HepG2 (cell line): ENCODE measurements at regions not wholly inside any gene's neighbourhood (a gene's known extent, or its start where the extent isn't known, plus 50 kb on each side); places are given as distances from the start of the nearest gene placed in this dataset.

Experiments used
- ATAC-seq: fragments of 200-7000 bp; cut with Tn5 transposase; 3 replicates; pipeline ENCODE4 v1.9.1; 2020; ENCODE audit warnings: mild to moderate bottlenecking, moderate library complexity
- BruUV-seq: library from RNA; stranded (reverse); fragments of 400-500 nt; replicated peaks from 2 replicates; lab custom pipeline; 2021; lab: Mats Ljungman, UMichigan
- CTCF ChIA-PET: fragments of 300-600 bp; formaldehyde crosslinking; extraction: SDS; loops from one replicate; lab custom pipeline; 2021; ENCODE audit warnings: low total read pairs, inconsistent platforms, low intra/inter-chr PET ratio; lab: Yijun Ruan, JAX
- POLR2A ChIA-PET: fragments of 350-600 bp; sonication (Branson Sonifier 250); formaldehyde crosslinking; loops from one replicate; lab custom pipeline; 2020; ENCODE audit warnings: antibody characterized with exemption, inconsistent platforms; lab: Yijun Ruan, JAX
- DNase-seq: peaks from one replicate; pipeline ENCODE4 v3.0.0-alpha.2; 2015; ENCODE audit warnings: low spot score
- FAIRE-seq: peaks from 3 replicates; lab custom pipeline; 2011; peaks lifted over from hg19 to GRCh38; lab: Jason Lieb, UNC
- H2AFZ ChIP-seq: one replicate; pipeline ENCODE4 v1.6.1; 2011; ENCODE audit warnings: low read length, inconsistent platforms
- H3K27ac ChIP-seq: fragments of 300-600 bp; 3 replicates; pipeline ENCODE4 v1.8.0; 2011; ENCODE audit warnings: mixed run types, mild to moderate bottlenecking, mixed read lengths, low read length, inconsistent platforms; ENCODE audit not compliant: insufficient read depth; ENCODE audit errors: extremely low read length
- H3K27me3 ChIP-seq, 2 experiments: fragments of 200-600 bp in 1 of 2; 2 replicates in 1 of 2; 3 replicates in 1 of 2; pipeline versions ENCODE4 v1.6.0 to v1.8.0; 2011; ENCODE audit warnings: low read length in 2 of 2, mild to moderate bottlenecking in 2 of 2, moderate library complexity in 2 of 2, inconsistent platforms in 1 of 2; ENCODE audit not compliant: insufficient read depth in 2 of 2, control insufficient read depth in 1 of 2
- H3K36me3 ChIP-seq, 2 experiments: fragments of 200-600 bp in 1 of 2; replicated peaks in 1 of 2; 2 replicates in 1 of 2; 3 replicates in 1 of 2; pipeline versions ENCODE4 v1.5.1 to v1.8.0; 2011; ENCODE audit warnings: low read length in 2 of 2, inconsistent platforms in 1 of 2; ENCODE audit not compliant: insufficient read depth in 2 of 2, control insufficient read depth in 1 of 2
- H3K4me1 ChIP-seq: 2 replicates; pipeline ENCODE4 v1.5.1; 2012; ENCODE audit warnings: low read length, inconsistent platforms; ENCODE audit not compliant: insufficient read depth
- H3K4me2 ChIP-seq: 2 replicates; pipeline ENCODE4 v1.6.0; 2011; ENCODE audit warnings: low read depth, low read length, inconsistent platforms
- H3K4me3 ChIP-seq, 3 experiments: fragments of 200-600 bp in 1 of 3; sonication (generic), shearing (Covaris generic) in 1 of 3; replicated peaks in 1 of 3; 2 replicates each; pipeline ENCODE4 v1.5.1; 2011 to 2016; ENCODE audit warnings: low read length in 3 of 3, inconsistent platforms in 2 of 3, low read depth in 2 of 3, mild to moderate bottlenecking in 2 of 3, control low read depth in 1 of 3, mixed read lengths in 1 of 3; ENCODE audit not compliant: insufficient read depth in 1 of 3
- H3K79me2 ChIP-seq: one replicate; pipeline ENCODE4 v1.6.1; 2011; ENCODE audit warnings: low read length, inconsistent platforms; ENCODE audit not compliant: insufficient read depth
- H3K9ac ChIP-seq: 2 replicates; pipeline ENCODE4 v1.6.0; 2011; ENCODE audit warnings: mild to moderate bottlenecking, low read depth, low read length, inconsistent platforms; ENCODE audit not compliant: insufficient read depth
- H3K9me3 ChIP-seq: 2 replicates; pipeline ENCODE4 v1.5.1; 2012; ENCODE audit warnings: mild to moderate bottlenecking, low read length
- H4K20me1 ChIP-seq: 2 replicates; pipeline ENCODE4 v1.6.0; 2011; ENCODE audit warnings: inconsistent platforms, mild to moderate bottlenecking, low read length, moderate library complexity; ENCODE audit not compliant: insufficient read depth
- ATF7-NPFF ChIP-seq: sonication (generic); formaldehyde crosslinking; IDR thresholded peaks from 2 replicates; pipeline ENCODE4 v1.8.1; 2023; ENCODE audit warnings: mild to moderate bottlenecking, low read depth, missing genetic modification reagents, moderate library complexity
- ATRX ChIP-seq: sonication (generic); formaldehyde crosslinking; IDR thresholded peaks from 2 replicates; pipeline ENCODE4 v1.4.0; 2020; ENCODE audit warnings: missing genetic modification reagents, borderline replicate concordance
- EHMT2 ChIP-seq: fragments of 200-600 bp; sonication (generic); IDR thresholded peaks from 2 replicates; pipeline ENCODE4 v1.7.0; 2017; ENCODE audit warnings: antibody characterized with exemption, low read depth, low read length, borderline replicate concordance
- FOSL1 ChIP-seq: sonication (generic); formaldehyde crosslinking; IDR thresholded peaks from 2 replicates; pipeline ENCODE4 v1.9.0; 2021; ENCODE audit warnings: missing genetic modification reagents, borderline replicate concordance
- FOXK1 ChIP-seq: sonication (generic); formaldehyde crosslinking; IDR thresholded peaks from 2 replicates; pipeline ENCODE4 v1.4.0; 2020; ENCODE audit warnings: low read depth, missing genetic modification reagents, borderline replicate concordance
- HOXD1 ChIP-seq: sonication (generic); formaldehyde crosslinking; IDR thresholded peaks from 2 replicates; pipeline ENCODE4 v1.5.0; 2020; ENCODE audit warnings: missing genetic modification reagents
- MAFG ChIP-seq: sonication (generic); formaldehyde crosslinking; IDR thresholded peaks from 2 replicates; pipeline ENCODE4 v1.5.1; 2020; ENCODE audit warnings: mild to moderate bottlenecking, missing genetic modification reagents
- ZNF12 ChIP-seq: sonication (generic); formaldehyde crosslinking; IDR thresholded peaks from 2 replicates; pipeline ENCODE4 v1.5.0; 2020; ENCODE audit warnings: missing genetic modification reagents
- ZNF260 ChIP-seq: sonication (generic); formaldehyde crosslinking; IDR thresholded peaks from 2 replicates; pipeline ENCODE4 v1.4.0; 2020; ENCODE audit warnings: missing genetic modification reagents, low read depth, mild to moderate bottlenecking, borderline replicate concordance
- ZNF841 ChIP-seq: sonication (generic); formaldehyde crosslinking; IDR thresholded peaks from 2 replicates; pipeline ENCODE4 v1.8.1; 2023; ENCODE audit warnings: missing genetic modification reagents, borderline replicate concordance
- ZZZ3 ChIP-seq: sonication (generic); formaldehyde crosslinking; IDR thresholded peaks from 2 replicates; pipeline ENCODE4 v1.4.0; 2020; ENCODE audit warnings: missing genetic modification reagents, mild to moderate bottlenecking, borderline replicate concordance
- WGBS: methylation state at CpG from one replicate; pipeline ENCODE4 v1.1.6; 2017; ENCODE audit warnings: low lambda C conversion rate; 5-methylcytosine and 5-hydroxymethylcytosine counted together
- in situ Hi-C: cut with HindIII; loops from 2 replicates; pipeline ENCODE4 v1.10.0; 2017; ENCODE audit warnings: low pct_unique_long_range_greater_than_20kb; ENCODE audit not compliant: extremely low pct_ligation_motif_present
- intact Hi-C: fragments of 100-400 bp; cut with micrococcal nuclease; formaldehyde crosslinking; loops from one replicate; pipeline ENCODE4 v1.10.0; 2022; ENCODE audit not compliant: unreplicated experiment
- TF ChIP-seq, protein P1 (sequence below): IDR thresholded peaks from 2 replicates; pipeline ENCODE4 v1.4.0; 2020; ENCODE audit warnings: mild to moderate bottlenecking, missing genetic modification reagents

DNA sequence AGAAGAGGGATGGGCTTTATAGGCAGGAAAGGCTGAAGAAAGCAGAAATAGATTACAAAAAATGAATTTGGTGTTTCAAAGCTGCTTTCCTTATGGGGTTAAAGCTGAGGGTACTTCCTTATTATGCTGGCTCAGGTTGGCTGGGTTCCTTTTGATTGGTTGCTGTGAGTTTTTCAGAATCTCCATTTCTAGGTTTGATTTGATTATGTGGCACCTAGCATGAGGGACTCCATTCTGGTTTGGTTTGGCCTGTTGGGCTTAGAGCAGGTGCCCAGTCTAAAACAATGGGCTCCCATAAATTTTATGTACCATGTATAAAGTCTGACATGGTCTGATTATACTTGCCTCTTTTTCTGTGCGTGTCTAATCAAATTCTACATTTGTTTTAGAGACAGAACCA, 362.7 kb downstream of the CXCL12 start:
- intact Hi-C loops = no loop called here
- ChIA-PET POLR2A (no interaction called here), CTCF (no interaction called here)
- Histone ChIP-seq H3K9ac (no peak overlapping the region), H4K20me1 (no peaks in the 10 kb centered on the region), H3K79me2 (no peaks in the 10 kb centered on the region), H3K4me1 (no peaks in the 10 kb centered on the region), H3K9me3 (no peaks in the 10 kb centered on the region), H3K36me3 (no peaks in the 10 kb centered on the region), H2AFZ (no peak overlapping the region), H3K4me2 (no peak overlapping the region), H3K27ac (no peak overlapping the region), H3K27me3 (peaks cover 1 to 12% of the 10 kb centered on the region in 2 experiments; a peak in 2 of 5 replicates), H3K4me3 (no peak overlapping the region)
- TF ChIP-seq ZNF841 (CRISPR knock-in tag) = no peak
- no peak for TF ChIP-seq ATF7-NPFF
- TF ChIP-seq ZNF260 (CRISPR knock-in tag) = no peak
- TF ChIP-seq MAFG (CRISPR knock-in tag) = no peak
- no peak for TF ChIP-seq ZNF12
- no peak for TF ChIP-seq ATRX
- no peak for TF ChIP-seq EHMT2
- TF ChIP-seq, protein P1, sequence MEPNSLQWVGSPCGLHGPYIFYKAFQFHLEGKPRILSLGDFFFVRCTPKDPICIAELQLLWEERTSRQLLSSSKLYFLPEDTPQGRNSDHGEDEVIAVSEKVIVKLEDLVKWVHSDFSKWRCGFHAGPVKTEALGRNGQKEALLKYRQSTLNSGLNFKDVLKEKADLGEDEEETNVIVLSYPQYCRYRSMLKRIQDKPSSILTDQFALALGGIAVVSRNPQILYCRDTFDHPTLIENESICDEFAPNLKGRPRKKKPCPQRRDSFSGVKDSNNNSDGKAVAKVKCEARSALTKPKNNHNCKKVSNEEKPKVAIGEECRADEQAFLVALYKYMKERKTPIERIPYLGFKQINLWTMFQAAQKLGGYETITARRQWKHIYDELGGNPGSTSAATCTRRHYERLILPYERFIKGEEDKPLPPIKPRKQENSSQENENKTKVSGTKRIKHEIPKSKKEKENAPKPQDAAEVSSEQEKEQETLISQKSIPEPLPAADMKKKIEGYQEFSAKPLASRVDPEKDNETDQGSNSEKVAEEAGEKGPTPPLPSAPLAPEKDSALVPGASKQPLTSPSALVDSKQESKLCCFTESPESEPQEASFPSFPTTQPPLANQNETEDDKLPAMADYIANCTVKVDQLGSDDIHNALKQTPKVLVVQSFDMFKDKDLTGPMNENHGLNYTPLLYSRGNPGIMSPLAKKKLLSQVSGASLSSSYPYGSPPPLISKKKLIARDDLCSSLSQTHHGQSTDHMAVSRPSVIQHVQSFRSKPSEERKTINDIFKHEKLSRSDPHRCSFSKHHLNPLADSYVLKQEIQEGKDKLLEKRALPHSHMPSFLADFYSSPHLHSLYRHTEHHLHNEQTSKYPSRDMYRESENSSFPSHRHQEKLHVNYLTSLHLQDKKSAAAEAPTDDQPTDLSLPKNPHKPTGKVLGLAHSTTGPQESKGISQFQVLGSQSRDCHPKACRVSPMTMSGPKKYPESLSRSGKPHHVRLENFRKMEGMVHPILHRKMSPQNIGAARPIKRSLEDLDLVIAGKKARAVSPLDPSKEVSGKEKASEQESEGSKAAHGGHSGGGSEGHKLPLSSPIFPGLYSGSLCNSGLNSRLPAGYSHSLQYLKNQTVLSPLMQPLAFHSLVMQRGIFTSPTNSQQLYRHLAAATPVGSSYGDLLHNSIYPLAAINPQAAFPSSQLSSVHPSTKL = no peak
- TF ChIP-seq FOXK1 (CRISPR knock-in tag) = no peak
- no peak for TF ChIP-seq FOSL1 (CRISPR knock-in tag)
- no peak for TF ChIP-seq HOXD1 (CRISPR knock-in tag)
- no peak for TF ChIP-seq ZZZ3 (CRISPR knock-in tag)
- no TSS peak for BruUV-seq
- in situ Hi-C loops = no loop called here
- no peak for FAIRE-seq
- WGBS = 0% methylated on average over 1 of the region's 1 CpG
- no peak for DNase-seq
- ATAC-seq = no peak
